NCI-H345 treated with DMSO at 0.1 percent for 48 hours (cell line): ENCODE measurements at regions not wholly inside any gene's neighbourhood (a gene's known extent, or its start where the extent isn't known, plus 50 kb on each side); places are given as distances from the start of the nearest gene placed in this dataset.

Source experiments
- DNase-seq: peaks from one replicate; lab custom pipeline; 2025; ENCODE audit not compliant: unreplicated experiment; lab: John Stamatoyannopoulos, UW

- no peak for DNase-seq
Observed at GRCh38 chr4:20576861-20577260, 123.4 kb upstream of the PACRGL start.

- no peak for DNase-seq
Observed at GRCh38 chr4:20577702-20578101, 122.6 kb upstream of the PACRGL start.

- no peak for DNase-seq
Observed at GRCh38 chr4:20580907-20581306, 119.4 kb upstream of the PACRGL start.

- DNase-seq: no peak
Observed at GRCh38 chr4:20589436-20589835, 110.8 kb upstream of the PACRGL start.

GRCh38 chr4:20590849-20591248, 109.4 kb upstream of the PACRGL start:
- DNase-seq: no peak

- DNase-seq: no peak
Observed at GRCh38 chr4:20591571-20591970, 108.7 kb upstream of the PACRGL start.

GRCh38 chr4:20592013-20592412, 108.2 kb upstream of the PACRGL start:
- no peak for DNase-seq

GRCh38 chr4:20592663-20593062, 107.6 kb upstream of the PACRGL start:
- DNase-seq: no peak

- DNase-seq: no peak
Observed at GRCh38 chr4:20598626-20599025, 101.6 kb upstream of the PACRGL start.

- DNase-seq: no peak
Observed at GRCh38 chr4:20603671-20604313, 96.5 kb upstream of the PACRGL start.

GRCh38 chr4:20612313-20612712, 87.9 kb upstream of the PACRGL start:
- DNase-seq: no peak

GRCh38 chr4:20614816-20615215, 85.4 kb upstream of the PACRGL start:
- no peak for DNase-seq

GRCh38 chr4:20615486-20616260, 84.6 kb upstream of the PACRGL start:
- no peak for DNase-seq

GRCh38 chr4:20616313-20616712, 83.9 kb upstream of the PACRGL start:
- DNase-seq: no peak

- no peak for DNase-seq
Observed at GRCh38 chr4:20616848-20617247, 83.4 kb upstream of the PACRGL start.

GRCh38 chr4:20617678-20618396, 82.4 kb upstream of the PACRGL start:
- DNase-seq: no peak

GRCh38 chr4:20618731-20619130, 81.5 kb upstream of the PACRGL start:
- no peak for DNase-seq

GRCh38 chr4:20621476-20621875, 78.8 kb upstream of the PACRGL start:
- no peak for DNase-seq

- no peak for DNase-seq
Observed at GRCh38 chr4:20622701-20623100, 77.6 kb upstream of the PACRGL start.

GRCh38 chr4:20623939-20624338, 76.3 kb upstream of the PACRGL start:
- no peak for DNase-seq

GRCh38 chr4:20624793-20625374, 75.4 kb upstream of the PACRGL start:
- no peak for DNase-seq

- no peak for DNase-seq
Observed at GRCh38 chr4:20625426-20625825, 74.8 kb upstream of the PACRGL start.
